Neural progenitor cell (in vitro differentiated cells): ENCODE measurements at regions not wholly inside any gene's neighbourhood (a gene's known extent, or its start where the extent isn't known, plus 50 kb on each side); places are given as distances from the start of the nearest gene placed in this dataset.

Experiments
- DNase-seq: peaks from one replicate; pipeline ENCODE4 v3.0.0-alpha.2; 2016; ENCODE audit warnings: low spot score
- H2AFZ ChIP-seq: fragments of 200-600 bp; sonication (generic); replicated peaks from 2 replicates; pipeline ENCODE4 v1.6.1; 2016; ENCODE audit warnings: antibody characterized with exemption
- H3F3A ChIP-seq: fragments of 200-600 bp; sonication (generic); 2 replicates; pipeline ENCODE4 v1.6.1; 2016; ENCODE audit warnings: antibody characterized with exemption, low read depth
- H3K27ac ChIP-seq: fragments of 200-600 bp; sonication (generic); 2 replicates; pipeline ENCODE4 v1.5.1; 2016; ENCODE audit warnings: mild to moderate bottlenecking
- H3K27me3 ChIP-seq: fragments of 200-600 bp; sonication (generic); 2 replicates; pipeline ENCODE4 v1.6.1; 2016; ENCODE audit warnings: mild to moderate bottlenecking, moderate library complexity
- H3K36me3 ChIP-seq: fragments of 200-600 bp; sonication (generic); 2 replicates; pipeline ENCODE4 v1.5.1; 2016
- H3K4me1 ChIP-seq: fragments of 200-600 bp; sonication (generic); 2 replicates; pipeline ENCODE4 v1.6.1; 2016; ENCODE audit warnings: mixed run types
- H3K4me2 ChIP-seq: fragments of 200-600 bp; sonication (generic); 2 replicates; pipeline ENCODE4 v1.6.1; 2016
- H3K4me3 ChIP-seq: fragments of 200-600 bp; sonication (generic); 2 replicates; pipeline ENCODE4 v1.5.1; 2016
- H3K79me2 ChIP-seq: fragments of 200-600 bp; sonication (generic); 2 replicates; pipeline ENCODE4 v1.6.1; 2016; ENCODE audit warnings: low read depth
- H3K9ac ChIP-seq: fragments of 200-600 bp; sonication (generic); 2 replicates; pipeline ENCODE4 v1.6.1; 2016
- H3K9me3 ChIP-seq: fragments of 200-600 bp; sonication (generic); 2 replicates; pipeline ENCODE4 v1.5.1; 2016; ENCODE audit warnings: low read depth
- H4K20me1 ChIP-seq: fragments of 200-600 bp; sonication (generic); 2 replicates; pipeline ENCODE4 v1.6.1; 2016; ENCODE audit warnings: low read depth
- H3K27ac Mint-ChIP-seq: 3 replicates; pipeline ENCODE4 v1.8.0; 2021; ENCODE audit warnings: mixed read lengths
- H3K27me3 Mint-ChIP-seq: 2 replicates; pipeline ENCODE4 v1.8.0; 2022; ENCODE audit warnings: low read depth, mild to moderate bottlenecking, inconsistent platforms, moderate library complexity, mixed read lengths; ENCODE audit not compliant: insufficient read depth
- H3K36me3 Mint-ChIP-seq: 3 replicates; pipeline ENCODE4 v1.8.0; 2021; ENCODE audit warnings: mixed read lengths
- H3K4me1 Mint-ChIP-seq: 3 replicates; pipeline ENCODE4 v1.8.0; 2021; ENCODE audit warnings: mixed read lengths
- H3K4me3 Mint-ChIP-seq: 3 replicates; pipeline ENCODE4 v1.8.0; 2021; ENCODE audit warnings: mild to moderate bottlenecking, moderate library complexity, mixed read lengths
- H3K9me3 Mint-ChIP-seq: 3 replicates; pipeline ENCODE4 v1.8.0; 2020; ENCODE audit warnings: mixed read lengths
- CTCF ChIP-seq: fragments of 200-600 bp; sonication (generic); IDR thresholded peaks from 2 replicates; pipeline ENCODE4 v1.5.1; 2017; ENCODE audit warnings: antibody characterized with exemption, mild to moderate bottlenecking
- EZH2 ChIP-seq: fragments of 200-600 bp; sonication (generic); IDR thresholded peaks from 2 replicates; pipeline ENCODE4 v1.6.1; 2017; ENCODE audit warnings: antibody characterized with exemption, mild to moderate bottlenecking, moderate library complexity
- EZH2phosphoT487 ChIP-seq: fragments of 200-600 bp; sonication (generic); IDR thresholded peaks from 2 replicates; pipeline ENCODE4 v1.6.1; 2017; ENCODE audit warnings: antibody characterized with exemption

- Histone ChIP-seq H3K4me3 (no peak overlapping the region), H3K27ac (no peak overlapping the region), H3K27me3 (no peaks in the 10 kb centered on the region), H4K20me1 (no peaks in the 10 kb centered on the region), H3K9ac (no peak overlapping the region), H3F3A (peaks cover 30% of the 10 kb centered on the region), H3K4me1 (peaks cover 30% of the 10 kb centered on the region), H3K79me2 (no peaks in the 10 kb centered on the region), H2AFZ (no peak overlapping the region), H3K36me3 (no peaks in the 10 kb centered on the region), H3K4me2 (no peak overlapping the region), H3K9me3 (no peaks in the 10 kb centered on the region)
- TF ChIP-seq EZH2 (no peak), EZH2phosphoT487 (no peak), CTCF (no peak)
- peaks cover 50% of the 10 kb centered on the region for H3K4me1 Mint-ChIP-seq
- no peak overlapping the region for H3K27ac Mint-ChIP-seq
- no peak for DNase-seq
- H3K4me3 Mint-ChIP-seq = no peak overlapping the region
- H3K9me3 Mint-ChIP-seq = no peaks in the 10 kb centered on the region
- H3K36me3 Mint-ChIP-seq = no peaks in the 10 kb centered on the region
- peaks cover 24% of the 10 kb centered on the region for H3K27me3 Mint-ChIP-seq
Measured at GRCh38 chr12:113698510-113698858, 226.8 kb upstream of the LHX5 start.

- Histone ChIP-seq H2AFZ (no peak overlapping the region), H3K4me1 (peaks cover 28% of the 10 kb centered on the region), H4K20me1 (no peaks in the 10 kb centered on the region), H3K9ac (no peak overlapping the region), H3K27ac (no peak overlapping the region), H3K27me3 (no peaks in the 10 kb centered on the region), H3F3A (peaks cover 30% of the 10 kb centered on the region), H3K36me3 (no peaks in the 10 kb centered on the region), H3K9me3 (no peaks in the 10 kb centered on the region), H3K79me2 (no peaks in the 10 kb centered on the region), H3K4me2 (no peak overlapping the region), H3K4me3 (no peak overlapping the region)
- no peaks in the 10 kb centered on the region for H3K36me3 Mint-ChIP-seq
- TF ChIP-seq CTCF (no peak), EZH2phosphoT487 (no peak), EZH2 (no peak)
- peak; percentile 31 for DNase-seq
- peak overlapping the region; percentile 24 for H3K27ac Mint-ChIP-seq
- H3K27me3 Mint-ChIP-seq = peaks cover 23% of the 10 kb centered on the region
- no peaks in the 10 kb centered on the region for H3K9me3 Mint-ChIP-seq
- no peak overlapping the region for H3K4me3 Mint-ChIP-seq
- H3K4me1 Mint-ChIP-seq = peaks cover 53% of the 10 kb centered on the region
Measured at GRCh38 chr12:113697651-113698509, 226.2 kb upstream of the LHX5 start.

GRCh38 chr12:113697104-113697503 is 225.4 kb upstream of the LHX5 start:
- Histone ChIP-seq H3K27me3 (no peaks in the 10 kb centered on the region), H3F3A (peaks cover 24% of the 10 kb centered on the region), H3K4me3 (no peak overlapping the region), H3K9ac (no peak overlapping the region), H3K4me2 (no peak overlapping the region), H3K27ac (no peak overlapping the region), H3K36me3 (no peaks in the 10 kb centered on the region), H3K4me1 (peaks cover 21% of the 10 kb centered on the region), H4K20me1 (no peaks in the 10 kb centered on the region), H3K9me3 (no peaks in the 10 kb centered on the region), H3K79me2 (no peaks in the 10 kb centered on the region), H2AFZ (no peak overlapping the region)
- Mint-ChIP-seq H3K27ac (no peak overlapping the region), H3K27me3 (peaks cover 19% of the 10 kb centered on the region), H3K9me3 (no peaks in the 10 kb centered on the region), H3K4me1 (peaks cover 50% of the 10 kb centered on the region), H3K4me3 (no peak overlapping the region), H3K36me3 (no peaks in the 10 kb centered on the region)
- TF ChIP-seq EZH2phosphoT487 (no peak), CTCF (no peak)
- no peak for DNase-seq
